Stomach (tissue), 8 donors: ENCODE measurements at regions not wholly inside any gene's neighbourhood (a gene's known extent, or its start where the extent isn't known, plus 50 kb on each side); places are given as distances from the start of the nearest gene placed in this dataset.
"Not testable (repeated sequence)": the region's sequence is repeated elsewhere in the genome, so short reads cannot be mapped to it uniquely, and the experiment has no call there.

Experiments
- DNase-seq, 2 donors: peaks; one replicate each; pipeline versions ENCODE4 v3.0.0 to v3.0.0-alpha.2; 2013 to 2019
- H3K27ac ChIP-seq, 5 donors: fragments of 200-600 bp in 4 of 5; sonication (generic) in 4 of 5; one replicate each; pipeline ENCODE4 v1.5.1; 2013 to 2019; ENCODE audit warnings: mild to moderate bottlenecking in 1 of 5, moderate library complexity in 1 of 5
- H3K27me3 ChIP-seq, 3 donors: fragments of 200-600 bp; sonication (generic); one replicate each; pipeline ENCODE4 v1.5.1; 2017 to 2019; ENCODE audit warnings: mixed run types in 1 of 3
- H3K36me3 ChIP-seq, 4 donors: fragments of 200-600 bp; sonication (generic); 1 replicate in 3 of 4; 2 replicates in 1 of 4; pipeline ENCODE4 v1.5.1; 2016 to 2019
- H3K4me1 ChIP-seq, 4 donors: fragments of 200-600 bp; sonication (generic); one replicate each; pipeline ENCODE4 v1.5.1; 2016 to 2019
- H3K4me3 ChIP-seq, 4 donors: fragments of 200-600 bp; sonication (generic) in 3 of 4; one replicate each; pipeline ENCODE4 v1.5.1; 2016 to 2019; ENCODE audit warnings: mild to moderate bottlenecking in 1 of 4
- H3K9me3 ChIP-seq, 4 donors: fragments of 200-600 bp; sonication (generic); one replicate each; pipeline ENCODE4 v1.5.1; 2016 to 2019
- EP300 ChIP-seq: sonication (generic); formaldehyde crosslinking; IDR thresholded peaks from one replicate; pipeline ENCODE4 v1.6.1; 2017; ENCODE audit warnings: antibody characterized with exemption
- POLR2A ChIP-seq, 4 donors: fragments of 450-650 bp; IDR thresholded peaks; one replicate each; pipeline ENCODE4 v1.6.1; 2016; ENCODE audit warnings: antibody characterized with exemption in 4 of 4, control low read depth in 2 of 4, mild to moderate bottlenecking in 1 of 4, moderate library complexity in 1 of 4
- POLR2AphosphoS5 ChIP-seq, 3 donors: sonication (generic); formaldehyde crosslinking; IDR thresholded peaks; one replicate each; pipeline ENCODE4 v1.6.1; 2016; ENCODE audit warnings: antibody characterized with exemption in 3 of 3
- WGBS, 5 donors: extraction: QIAGEN DNeasy Blood & Tissue Kit in 3 of 5; methylation state at CpG; one replicate each; pipeline versions ENCODE4 v1.1.5 to v1.1.7; 2013 to 2018; 5-methylcytosine and 5-hydroxymethylcytosine counted together
- intact Hi-C: fragments of 100-400 bp; cut with DNase I; formaldehyde crosslinking; loops from one replicate; pipeline ENCODE4 v1.15.1; 2023; ENCODE audit warnings: low total_unique reads
- TF ChIP-seq, protein P1 (sequence below), 7 experiments: fragments of 450-650 bp in 4 of 7; fragments of 200-600 bp in 3 of 7; sonication (generic) in 3 of 7; IDR thresholded peaks; one replicate each; pipeline ENCODE4 v1.5.1; 2016 to 2019; ENCODE audit warnings: antibody characterized with exemption in 7 of 7, control low read depth in 2 of 7, mild to moderate bottlenecking in 1 of 7
- donor health status: healthy with polysubstance abuse.
- donor health status: Bipolar disorder and iron deficiency.
- donor health status: healthy.

DNA sequence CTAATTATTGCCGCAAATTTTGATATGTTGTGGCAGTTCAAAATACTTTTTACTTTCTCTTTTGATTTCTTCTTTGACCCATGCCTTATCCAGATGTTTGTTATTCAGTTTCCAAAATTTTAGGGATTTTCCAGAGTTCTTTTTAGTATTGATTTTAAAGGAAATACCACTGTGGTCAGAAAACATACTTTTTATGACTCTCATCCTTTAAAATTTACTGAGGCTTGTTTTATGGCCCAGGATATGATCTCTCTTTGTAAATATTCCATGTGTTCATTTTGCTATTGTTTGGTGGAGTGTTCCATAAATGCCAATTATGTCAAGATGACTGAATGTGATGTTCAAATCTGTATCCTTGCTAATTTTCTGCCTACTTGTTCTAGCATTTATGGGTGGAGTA lies 272.3 kb upstream of the DIPK2B start:
- intact Hi-C loops: no loop called here
- Histone ChIP-seq H3K9me3 (peaks cover 0 to 18% (median 7%) of the 10 kb centered on the region in 4 donors), H3K27ac (no peak overlapping the region), H3K4me1 (no peaks in the 10 kb centered on the region), H3K27me3 (no peaks in the 10 kb centered on the region), H3K36me3 (no peaks in the 10 kb centered on the region), H3K4me3 (no peak overlapping the region)
- TF ChIP-seq POLR2AphosphoS5 (IDR thresholded peaks at IDR 0.05) (no peak), EP300 (no peak), POLR2A (IDR thresholded peaks at IDR 0.05) (no peak)
- TF ChIP-seq, protein P1, sequence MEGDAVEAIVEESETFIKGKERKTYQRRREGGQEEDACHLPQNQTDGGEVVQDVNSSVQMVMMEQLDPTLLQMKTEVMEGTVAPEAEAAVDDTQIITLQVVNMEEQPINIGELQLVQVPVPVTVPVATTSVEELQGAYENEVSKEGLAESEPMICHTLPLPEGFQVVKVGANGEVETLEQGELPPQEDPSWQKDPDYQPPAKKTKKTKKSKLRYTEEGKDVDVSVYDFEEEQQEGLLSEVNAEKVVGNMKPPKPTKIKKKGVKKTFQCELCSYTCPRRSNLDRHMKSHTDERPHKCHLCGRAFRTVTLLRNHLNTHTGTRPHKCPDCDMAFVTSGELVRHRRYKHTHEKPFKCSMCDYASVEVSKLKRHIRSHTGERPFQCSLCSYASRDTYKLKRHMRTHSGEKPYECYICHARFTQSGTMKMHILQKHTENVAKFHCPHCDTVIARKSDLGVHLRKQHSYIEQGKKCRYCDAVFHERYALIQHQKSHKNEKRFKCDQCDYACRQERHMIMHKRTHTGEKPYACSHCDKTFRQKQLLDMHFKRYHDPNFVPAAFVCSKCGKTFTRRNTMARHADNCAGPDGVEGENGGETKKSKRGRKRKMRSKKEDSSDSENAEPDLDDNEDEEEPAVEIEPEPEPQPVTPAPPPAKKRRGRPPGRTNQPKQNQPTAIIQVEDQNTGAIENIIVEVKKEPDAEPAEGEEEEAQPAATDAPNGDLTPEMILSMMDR (IDR thresholded peaks at IDR 0.05): no peak
- no peak for DNase-seq
- 78 to 98% (median 78%) methylated on average over 1 of the region's 1 CpG for WGBS, 5 donors

DNA sequence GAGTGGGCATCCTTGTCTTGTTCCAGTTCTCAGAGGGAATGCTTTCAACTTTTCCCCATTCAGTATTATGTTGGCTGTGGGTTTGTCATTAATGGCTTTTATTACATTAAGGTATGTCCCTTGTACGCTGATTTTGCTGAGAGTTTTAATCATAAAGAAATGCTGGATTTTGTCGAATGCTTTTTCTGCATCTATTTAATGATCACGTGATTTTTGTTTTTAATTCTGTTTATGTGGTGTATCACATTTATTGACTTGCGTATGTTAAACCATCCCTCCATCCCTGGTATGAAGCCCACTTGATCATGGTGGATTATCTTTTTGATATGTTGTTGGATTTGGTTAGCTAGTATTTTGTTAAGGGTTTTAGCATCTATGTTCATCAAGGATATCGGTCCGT lies 266.9 kb upstream of the DIPK2B start:
- H3K27ac ChIP-seq, H3K4me1 ChIP-seq, intact Hi-C loops, H3K36me3 ChIP-seq, H3K4me3 ChIP-seq, DNase-seq, H3K27me3 ChIP-seq: not testable (repeated sequence)
- H3K9me3 ChIP-seq: peaks cover 0 to 39% (median 10%) of the 10 kb centered on the region in 4 donors
- WGBS, 5 donors: 86 to 97% (median 94%) methylated on average over 6 of the region's 6 CpGs

GRCh38 chrX:45455732-45456131 lies 255.1 kb upstream of the DIPK2B start:
- H3K27ac ChIP-seq, H3K9me3 ChIP-seq, H3K4me3 ChIP-seq, H3K36me3 ChIP-seq, H3K4me1 ChIP-seq, DNase-seq, intact Hi-C loops, H3K27me3 ChIP-seq: not testable (repeated sequence)
- 63 to 96% (median 91%) methylated on average over 3 to 5 of the region's 5 CpGs for WGBS, 5 donors

DNA sequence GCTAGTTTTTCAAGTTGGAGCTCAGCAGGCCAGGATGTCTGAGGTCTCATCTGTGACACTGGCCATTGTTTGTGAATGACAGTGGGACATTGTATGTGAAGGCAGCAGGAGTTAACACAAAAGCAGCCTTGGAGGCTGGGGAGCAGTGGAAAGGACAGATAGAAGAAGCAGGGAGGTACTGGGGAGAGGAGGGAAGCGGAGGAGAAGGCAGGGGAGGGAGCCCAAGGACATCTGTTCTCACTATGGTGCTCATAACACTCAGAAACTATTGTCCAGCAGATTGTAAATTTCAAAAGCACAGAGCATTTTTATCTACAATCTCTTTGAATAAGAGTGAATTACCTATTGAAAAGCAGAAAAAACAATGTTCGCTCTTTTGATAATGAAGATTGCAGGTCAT lies 253.6 kb upstream of the DIPK2B start:
- H3K27ac ChIP-seq: no peak overlapping the region
- no peak for TF ChIP-seq POLR2A (IDR thresholded peaks at IDR 0.05)
- TF ChIP-seq POLR2AphosphoS5 (IDR thresholded peaks at IDR 0.05): no peak
- no peak for TF ChIP-seq EP300
- TF ChIP-seq, protein P1 (IDR thresholded peaks at IDR 0.05): no peak
- no peaks in the 10 kb centered on the region for H3K4me1 ChIP-seq
- no peak for DNase-seq
- H3K27me3 ChIP-seq: peaks cover 0 to 3% (median 0%) of the 10 kb centered on the region in 3 donors
- no peaks in the 10 kb centered on the region for H3K9me3 ChIP-seq
- no peaks in the 10 kb centered on the region for H3K36me3 ChIP-seq
- 73 to 93% (median 89%) methylated on average over 2 of the region's 2 CpGs for WGBS, 5 donors
- intact Hi-C loops: no loop called here
- no peak overlapping the region for H3K4me3 ChIP-seq

GRCh38 chrX:45449982-45450381 lies 249.3 kb upstream of the DIPK2B start:
- H3K9me3 ChIP-seq: no peaks in the 10 kb centered on the region
- TF ChIP-seq EP300: no peak
- TF ChIP-seq POLR2AphosphoS5 (IDR thresholded peaks at IDR 0.05): no peak
- TF ChIP-seq, protein P1 (IDR thresholded peaks at IDR 0.05): no peak
- no peak for TF ChIP-seq POLR2A (IDR thresholded peaks at IDR 0.05)
- no peaks in the 10 kb centered on the region for H3K4me1 ChIP-seq
- H3K27me3 ChIP-seq: peaks cover 0 to 9% (median 0%) of the 10 kb centered on the region in 3 donors
- no peak for DNase-seq
- no peaks in the 10 kb centered on the region for H3K36me3 ChIP-seq
- intact Hi-C loops: no loop called here
- 64 to 88% (median 84%) methylated on average over 1 of the region's 1 CpG for WGBS, 5 donors
- no peak overlapping the region for H3K27ac ChIP-seq
- H3K4me3 ChIP-seq: no peak overlapping the region

DNA sequence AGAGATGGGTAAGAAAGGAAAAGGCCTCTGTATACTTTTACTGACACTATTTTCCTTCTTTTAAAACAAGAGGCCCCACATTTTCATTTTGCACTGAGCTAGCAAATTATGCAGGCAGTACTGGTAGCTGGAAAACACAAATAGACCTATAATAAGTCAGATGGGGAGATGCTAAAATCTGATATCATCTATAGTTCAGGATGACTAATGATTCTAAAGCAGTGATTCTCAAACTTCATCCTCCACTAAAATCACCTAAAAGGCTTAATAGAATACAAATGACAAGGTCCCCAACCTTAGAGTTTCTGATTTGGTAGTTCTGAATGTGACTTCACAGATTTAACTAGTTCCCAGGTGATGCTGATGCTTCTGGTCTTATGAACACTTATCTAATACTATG lies 247.3 kb upstream of the DIPK2B start:
- H3K4me3 ChIP-seq: no peak overlapping the region
- no peaks in the 10 kb centered on the region for H3K36me3 ChIP-seq
- no peak overlapping the region for H3K27ac ChIP-seq
- TF ChIP-seq POLR2AphosphoS5 (IDR thresholded peaks at IDR 0.05) (no peak), EP300 (no peak), POLR2A (IDR thresholded peaks at IDR 0.05) (no peak)
- TF ChIP-seq, protein P1 (IDR thresholded peaks at IDR 0.05): no peak
- no peaks in the 10 kb centered on the region for H3K4me1 ChIP-seq
- H3K27me3 ChIP-seq: peaks cover 0 to 9% (median 0%) of the 10 kb centered on the region in 3 donors
- DNase-seq: no peak
- no peaks in the 10 kb centered on the region for H3K9me3 ChIP-seq
- intact Hi-C loops: no loop called here
